AG08395 (cell line): ENCODE measurements at regions not wholly inside any gene's neighbourhood (a gene's known extent, or its start where the extent isn't known, plus 50 kb on each side); places are given as distances from the start of the nearest gene placed in this dataset.

Experiments used
- DNase-seq: peaks from one replicate; pipeline ENCODE4 v3.0.0; 2012; ENCODE audit warnings: mixed read lengths, low spot score

GRCh38 chr18:23386317-23386716 is 66.8 kb upstream of the RIOK3 start:
- no peak for DNase-seq

DNA sequence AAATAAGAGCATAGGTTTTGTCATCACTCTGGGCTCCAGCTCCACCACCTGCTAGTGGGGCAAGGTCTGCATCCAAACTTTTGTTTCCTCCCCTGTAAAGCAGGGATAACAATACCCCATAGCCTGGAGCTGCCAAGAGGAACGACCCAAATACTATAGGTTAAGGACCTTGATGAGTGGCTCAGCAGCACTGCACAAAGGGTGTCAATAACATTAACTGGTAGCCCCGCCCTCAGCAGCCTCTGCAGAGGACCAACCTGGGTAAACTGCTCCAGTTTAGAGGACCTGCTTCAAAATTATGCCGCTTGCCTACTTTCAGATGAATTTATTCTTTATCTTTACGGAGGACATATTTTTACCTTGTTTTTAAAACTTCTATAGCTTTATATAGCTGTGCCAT is 65.8 kb upstream of the RIOK3 start:
- DNase-seq: no peak

DNA sequence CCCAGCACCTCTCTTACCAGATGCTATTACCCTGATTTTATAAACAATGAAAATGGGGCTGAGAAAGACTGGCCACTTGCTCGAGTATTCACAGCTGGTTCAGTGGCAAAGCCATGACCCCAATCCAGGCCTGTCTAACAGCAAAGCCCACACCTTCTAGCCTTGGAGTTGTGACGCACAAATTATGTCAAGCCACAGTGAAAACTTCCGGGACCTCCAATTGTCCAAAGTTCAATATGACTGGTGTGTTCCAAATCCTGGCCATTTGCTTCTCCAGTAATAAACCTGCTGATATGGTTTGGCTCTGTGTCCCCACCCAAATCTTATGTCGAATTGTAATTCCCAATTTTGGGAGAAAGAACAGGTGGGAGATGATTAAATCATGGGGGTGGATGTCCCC is 64.7 kb upstream of the RIOK3 start:
- DNase-seq: no peak

DNA sequence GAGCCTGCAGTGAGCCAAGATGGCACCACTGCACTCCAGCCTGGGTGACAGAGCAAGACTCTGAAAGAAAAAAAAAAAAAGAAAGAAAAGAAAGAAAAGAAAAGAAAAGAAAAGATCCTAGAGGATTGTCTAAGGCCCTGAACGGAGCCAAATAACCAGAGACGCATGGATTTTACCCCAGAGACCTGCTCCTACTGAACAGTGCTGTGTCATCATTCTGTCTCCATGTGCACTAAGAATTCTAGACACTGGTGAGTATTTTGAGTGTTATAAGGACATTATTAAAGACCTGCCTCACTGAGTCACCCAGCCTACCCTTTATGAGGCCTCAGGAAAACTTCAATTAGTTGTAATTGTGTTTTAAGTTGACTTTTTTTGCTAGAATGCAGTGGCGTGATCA is 61.9 kb upstream of the RIOK3 start:
- DNase-seq: no peak

DNA sequence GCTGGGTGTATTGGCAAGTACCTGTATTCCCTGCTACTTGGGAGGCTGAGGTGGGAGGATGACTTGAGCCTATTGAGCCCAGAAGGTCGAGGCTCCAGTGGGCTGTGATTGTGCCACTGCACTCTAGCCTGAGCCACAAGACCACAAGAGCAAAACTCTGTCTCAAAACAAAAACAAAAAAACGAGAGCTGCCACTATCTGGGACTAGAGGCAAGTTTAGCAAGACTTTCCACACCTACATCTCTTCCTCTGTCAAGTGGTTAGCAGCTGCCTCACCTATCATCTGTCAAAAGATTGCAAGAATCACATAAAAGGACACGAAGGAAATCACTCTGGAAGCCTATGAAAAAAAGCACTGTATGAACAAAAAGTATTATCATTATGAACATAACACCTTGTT is 55.2 kb upstream of the RIOK3 start:
- DNase-seq: no peak

DNA sequence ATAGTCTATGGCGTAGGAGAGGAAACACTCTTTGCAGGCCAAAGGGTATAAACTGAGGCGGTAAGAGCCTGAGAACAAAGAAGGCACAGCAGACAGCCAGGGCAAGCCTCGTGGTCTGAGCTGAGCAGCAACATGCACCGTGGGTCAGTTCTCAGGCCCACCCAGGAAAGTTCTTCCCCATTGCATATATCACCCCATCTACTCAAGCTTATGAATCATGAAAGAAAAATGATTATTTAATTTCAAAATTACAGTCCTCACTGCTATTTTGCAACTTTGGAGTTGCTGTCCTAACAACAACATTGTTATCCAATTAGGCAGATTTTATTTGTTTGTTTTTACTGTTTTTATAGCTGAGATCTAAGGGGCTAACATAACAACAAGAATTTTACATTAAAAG is 54.7 kb upstream of the RIOK3 start:
- no peak for DNase-seq

DNA sequence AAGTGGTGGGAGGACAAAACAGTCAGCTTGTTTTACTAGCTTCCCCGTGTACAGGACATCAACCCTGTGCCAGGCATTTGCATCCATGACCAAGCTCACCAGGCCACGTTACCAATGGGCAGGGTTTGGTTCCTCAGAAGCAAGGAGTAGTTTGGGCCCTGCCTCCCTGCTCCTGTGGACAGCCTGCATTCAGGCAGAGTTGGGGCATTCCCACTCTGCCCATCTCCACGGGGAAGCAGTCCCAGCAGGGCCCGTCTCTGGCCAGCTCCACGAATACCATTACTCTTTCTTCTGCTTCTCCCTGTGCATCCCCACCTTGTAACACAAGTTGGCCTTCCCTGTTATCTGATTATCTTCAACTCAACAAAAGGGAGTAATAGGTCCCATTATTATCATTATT is 54.0 kb upstream of the RIOK3 start:
- no peak for DNase-seq

- DNase-seq: no peak
Measured at GRCh38 chr18:23400918-23401317, 52.2 kb upstream of the RIOK3 start.

DNA sequence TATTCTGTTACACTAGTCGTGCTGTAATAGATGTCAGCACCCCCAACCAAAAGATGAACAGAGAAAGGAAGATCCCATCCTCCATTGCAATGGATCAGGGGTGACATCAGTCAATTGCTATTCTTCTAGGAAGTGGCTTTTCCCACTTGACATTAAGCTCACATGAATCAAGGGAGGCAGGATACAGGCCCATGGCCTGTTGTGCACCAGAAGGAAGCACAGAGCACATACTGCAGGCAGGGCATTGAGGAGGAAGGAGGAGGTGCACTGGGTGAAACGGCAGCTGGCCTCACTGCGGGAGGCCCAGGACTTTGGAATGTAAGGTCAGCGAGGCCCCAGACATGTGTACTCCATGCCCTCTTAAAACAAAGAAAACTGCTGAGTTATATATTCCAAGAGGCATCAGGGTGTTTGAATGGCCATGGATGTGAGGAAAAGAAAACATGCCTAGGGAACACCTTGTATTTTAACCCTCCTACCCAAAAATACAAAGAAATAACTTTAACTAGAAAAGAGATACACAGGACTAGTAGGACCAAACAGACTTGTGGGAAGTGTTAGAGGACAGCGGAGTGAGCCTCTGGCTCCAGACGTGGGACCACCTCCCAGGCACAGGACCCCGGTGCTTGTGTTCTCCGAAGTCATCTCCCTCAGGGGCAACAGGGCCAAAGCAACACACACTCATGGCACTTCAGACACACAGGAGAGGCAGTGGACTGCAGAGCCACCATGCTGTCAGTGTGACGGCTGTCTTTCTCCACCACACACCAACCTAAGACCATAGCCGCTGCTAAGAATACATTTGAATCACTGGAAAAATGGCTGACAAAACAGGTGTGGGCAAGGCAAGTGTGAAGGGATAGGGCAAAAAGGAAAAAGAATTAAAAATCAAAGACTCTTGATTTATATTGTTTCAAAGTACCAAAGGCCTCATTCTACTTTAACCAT is 51.4 kb upstream of the RIOK3 start:
- DNase-seq: no peak
